K562 (cell line): ENCODE measurements at regions not wholly inside any gene's neighbourhood (a gene's known extent, or its start where the extent isn't known, plus 50 kb on each side); places are given as distances from the start of the nearest gene placed in this dataset.
A peak's percentile ranks its signal among the peaks of the same experiment; 100 is the strongest.

ENCODE experiments used
- ATAC-seq: fragments of 200-7000 bp; cut with Tn5 transposase; 3 replicates; pipeline ENCODE4 v1.9.1; 2020; ENCODE audit warnings: moderate library complexity
- BruUV-seq: library from RNA; stranded (reverse); fragments of 400-500 nt; replicated peaks from 2 replicates; lab custom pipeline; 2021; lab: Mats Ljungman, UMichigan
- CTCF ChIA-PET: fragments of 300-600 bp; formaldehyde crosslinking; extraction: SDS; loops from one replicate; lab custom pipeline; 2021; ENCODE audit warnings: low intra/inter-chr PET ratio; lab: Yijun Ruan, JAX
- POLR2A ChIA-PET: fragments of 300-600, 350-650 bp; sonication (Branson Sonifier 250); formaldehyde crosslinking; extraction: SDS; loops from one replicate; lab custom pipeline; 2021; ENCODE audit warnings: antibody characterized with exemption, inconsistent platforms; lab: Yijun Ruan, JAX
- DNase-seq, 4 experiments: peaks; one replicate each; pipeline versions ENCODE4 v3.0.0 to v3.0.0-alpha.2; 2011 to 2018; ENCODE audit warnings: low spot score in 3 of 4, mixed read lengths in 3 of 4; ENCODE audit errors: extremely low read depth in 1 of 4
- FAIRE-seq: peaks from 2 replicates; lab custom pipeline; 2011; peaks lifted over from hg19 to GRCh38; lab: Jason Lieb, UNC
- H2AFZ ChIP-seq: 2 replicates; pipeline ENCODE4 v1.6.0; 2011; ENCODE audit warnings: low read depth, low read length, control low read depth, inconsistent platforms
- H3K27ac ChIP-seq: fragments of 200-600 bp; 3 replicates; pipeline ENCODE4 v1.8.0; 2011; ENCODE audit warnings: low read depth, mild to moderate bottlenecking, control low read depth, inconsistent platforms, low read length, moderate library complexity, mixed read lengths; ENCODE audit errors: extremely low read depth
- H3K27me3 ChIP-seq, 2 experiments: fragments of 300-600 bp in 1 of 2; 2 replicates in 1 of 2; 3 replicates in 1 of 2; pipeline versions ENCODE4 v1.6.0 to v1.8.0; 2011; ENCODE audit warnings: inconsistent platforms in 2 of 2, low read length in 2 of 2, mild to moderate bottlenecking in 1 of 2, mixed read lengths in 1 of 2, moderate library complexity in 1 of 2; ENCODE audit not compliant: control insufficient read depth in 2 of 2, insufficient read depth in 2 of 2
- H3K36me3 ChIP-seq: fragments of 300-600 bp; 3 replicates; pipeline ENCODE4 v1.8.0; 2011; ENCODE audit warnings: mild to moderate bottlenecking, low read length, inconsistent platforms; ENCODE audit not compliant: control insufficient read depth, insufficient read depth
- H3K4me1 ChIP-seq, 2 experiments: fragments of 200-600 bp in 1 of 2; replicated peaks in 1 of 2; 2 replicates in 1 of 2; 3 replicates in 1 of 2; pipeline versions ENCODE4 v1.5.1 to v1.8.0; 2011; ENCODE audit warnings: inconsistent platforms in 2 of 2, low read length in 2 of 2, mild to moderate bottlenecking in 1 of 2, mixed read lengths in 1 of 2, moderate library complexity in 1 of 2; ENCODE audit not compliant: control insufficient read depth in 2 of 2, insufficient read depth in 2 of 2
- H3K4me2 ChIP-seq: 2 replicates; pipeline ENCODE4 v1.6.1; 2011; ENCODE audit warnings: low read length, control low read depth, inconsistent platforms, mixed read lengths; ENCODE audit not compliant: insufficient read depth
- H3K4me3 ChIP-seq: fragments of 200-600 bp; sonication (generic), shearing (Covaris generic); 2 replicates; pipeline ENCODE4 v1.5.1; 2016; ENCODE audit warnings: control low read depth, inconsistent platforms
- H3K79me2 ChIP-seq: fragments of 200-600 bp; 3 replicates; pipeline ENCODE4 v1.8.0; 2011; ENCODE audit warnings: low read length, inconsistent platforms; ENCODE audit not compliant: control insufficient read depth, insufficient read depth
- H3K9ac ChIP-seq, 2 experiments: 2 replicates each; pipeline versions ENCODE4 v1.6.0 to v1.6.1; 2011; ENCODE audit warnings: low read depth in 2 of 2, low read length in 2 of 2, control low read depth in 1 of 2, inconsistent platforms in 1 of 2, mild to moderate bottlenecking in 1 of 2, mixed read lengths in 1 of 2; ENCODE audit not compliant: insufficient read depth in 1 of 2
- H3K9me1 ChIP-seq: one replicate; pipeline ENCODE4 v1.6.0; 2011; ENCODE audit warnings: inconsistent platforms, mild to moderate bottlenecking, low read length, moderate library complexity; ENCODE audit not compliant: control insufficient read depth, insufficient read depth
- H3K9me3 ChIP-seq: replicated peaks from 2 replicates; pipeline ENCODE4 v1.5.1; 2011; ENCODE audit warnings: low read depth, low read length, inconsistent platforms; ENCODE audit not compliant: control insufficient read depth, insufficient read depth
- H4K20me1 ChIP-seq: replicated peaks from 2 replicates; pipeline ENCODE4 v1.6.1; 2011; ENCODE audit warnings: low read length, inconsistent platforms, mixed read lengths; ENCODE audit not compliant: control insufficient read depth, insufficient read depth
- RAD51 ChIP-seq: fragments of 450-650 bp; IDR thresholded peaks from 2 replicates; pipeline ENCODE4 v1.7.1; 2016; ENCODE audit warnings: low read depth, mild to moderate bottlenecking, borderline replicate concordance
- WGBS: fragments of 100-300 bp; shearing (Covaris generic); methylation state at CpG from one replicate; pipeline ENCODE4 v1.1.6; 2016; ENCODE audit warnings: low coverage, mixed read lengths; ENCODE audit not compliant: insufficient coverage; ENCODE audit errors: missing lambda C conversion rate; 5-methylcytosine and 5-hydroxymethylcytosine counted together
- in situ Hi-C: fragments of 300-500 bp; cut with MboI; formaldehyde crosslinking; loops from 4 replicates; pipeline ENCODE4 v1.15.0; 2018; ENCODE audit warnings: inconsistent platforms, mixed read lengths
- intact Hi-C: fragments of 100-400 bp; cut with micrococcal nuclease; formaldehyde crosslinking; loops from 2 replicates; pipeline ENCODE4 v1.14.2; 2022
- TF ChIP-seq, protein P1 (sequence below): fragments of 450-650 bp; IDR thresholded peaks from 2 replicates; pipeline ENCODE4 v1.7.0; 2016; ENCODE audit warnings: borderline replicate concordance
- TF ChIP-seq, protein P2 (sequence below), 3 experiments: IDR thresholded peaks in 2 of 3; conservative IDR thresholded peaks in 1 of 3; 2 replicates each; pipeline ENCODE4 v1.5.1; 2011 to 2012; ENCODE audit warnings: low read length in 3 of 3, mild to moderate bottlenecking in 3 of 3, control low read depth in 2 of 3, improper control_type of control experiment in 1 of 3, inconsistent platforms in 1 of 3, low read depth in 1 of 3, mixed read lengths in 1 of 3, moderate library complexity in 1 of 3; ENCODE audit not compliant: insufficient read depth in 2 of 3

DNA sequence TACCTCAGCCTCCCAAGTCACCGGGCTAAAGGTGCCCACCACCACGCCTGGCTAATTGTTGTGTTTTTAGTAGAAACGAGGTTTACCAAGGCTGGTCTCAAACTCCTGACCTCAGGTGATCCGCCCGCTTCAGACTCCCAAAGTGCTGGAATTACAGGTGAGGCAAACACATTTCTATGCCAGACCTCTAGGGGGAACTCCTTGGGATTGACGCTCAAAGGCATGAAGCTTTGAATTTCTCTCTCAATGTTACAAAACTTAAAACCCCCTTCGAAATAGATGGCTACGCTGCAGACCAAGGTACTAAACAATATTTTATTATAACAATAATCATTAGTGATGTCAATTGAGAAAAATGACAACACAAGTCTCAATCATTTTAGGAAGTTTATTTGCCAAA lies 330.0 kb downstream of the SETD4 start:
- Histone ChIP-seq H3K9ac (no peak overlapping the region), H3K4me1 (no peaks in the 10 kb centered on the region), H2AFZ (no peak overlapping the region), H4K20me1 (no peaks in the 10 kb centered on the region), H3K27me3 (peaks cover 6 to 15% of the 10 kb centered on the region in 2 experiments; a peak in 2 of 5 replicates), H3K27ac (no peak overlapping the region), H3K4me3 (no peak overlapping the region), H3K9me3 (no peaks in the 10 kb centered on the region), H3K36me3 (no peaks in the 10 kb centered on the region), H3K4me2 (no peak overlapping the region), H3K79me2 (no peaks in the 10 kb centered on the region), H3K9me1 (no peaks in the 10 kb centered on the region)
- FAIRE-seq (no peak), ATAC-seq (no peak), DNase-seq (no peak)
- WGBS, result 2% methylated on average over 8 of the region's 8 CpGs
- no peak for TF ChIP-seq RAD51
- TF ChIP-seq, protein P1, sequence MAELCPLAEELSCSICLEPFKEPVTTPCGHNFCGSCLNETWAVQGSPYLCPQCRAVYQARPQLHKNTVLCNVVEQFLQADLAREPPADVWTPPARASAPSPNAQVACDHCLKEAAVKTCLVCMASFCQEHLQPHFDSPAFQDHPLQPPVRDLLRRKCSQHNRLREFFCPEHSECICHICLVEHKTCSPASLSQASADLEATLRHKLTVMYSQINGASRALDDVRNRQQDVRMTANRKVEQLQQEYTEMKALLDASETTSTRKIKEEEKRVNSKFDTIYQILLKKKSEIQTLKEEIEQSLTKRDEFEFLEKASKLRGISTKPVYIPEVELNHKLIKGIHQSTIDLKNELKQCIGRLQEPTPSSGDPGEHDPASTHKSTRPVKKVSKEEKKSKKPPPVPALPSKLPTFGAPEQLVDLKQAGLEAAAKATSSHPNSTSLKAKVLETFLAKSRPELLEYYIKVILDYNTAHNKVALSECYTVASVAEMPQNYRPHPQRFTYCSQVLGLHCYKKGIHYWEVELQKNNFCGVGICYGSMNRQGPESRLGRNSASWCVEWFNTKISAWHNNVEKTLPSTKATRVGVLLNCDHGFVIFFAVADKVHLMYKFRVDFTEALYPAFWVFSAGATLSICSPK, result no peak
- TF ChIP-seq, protein P2, sequence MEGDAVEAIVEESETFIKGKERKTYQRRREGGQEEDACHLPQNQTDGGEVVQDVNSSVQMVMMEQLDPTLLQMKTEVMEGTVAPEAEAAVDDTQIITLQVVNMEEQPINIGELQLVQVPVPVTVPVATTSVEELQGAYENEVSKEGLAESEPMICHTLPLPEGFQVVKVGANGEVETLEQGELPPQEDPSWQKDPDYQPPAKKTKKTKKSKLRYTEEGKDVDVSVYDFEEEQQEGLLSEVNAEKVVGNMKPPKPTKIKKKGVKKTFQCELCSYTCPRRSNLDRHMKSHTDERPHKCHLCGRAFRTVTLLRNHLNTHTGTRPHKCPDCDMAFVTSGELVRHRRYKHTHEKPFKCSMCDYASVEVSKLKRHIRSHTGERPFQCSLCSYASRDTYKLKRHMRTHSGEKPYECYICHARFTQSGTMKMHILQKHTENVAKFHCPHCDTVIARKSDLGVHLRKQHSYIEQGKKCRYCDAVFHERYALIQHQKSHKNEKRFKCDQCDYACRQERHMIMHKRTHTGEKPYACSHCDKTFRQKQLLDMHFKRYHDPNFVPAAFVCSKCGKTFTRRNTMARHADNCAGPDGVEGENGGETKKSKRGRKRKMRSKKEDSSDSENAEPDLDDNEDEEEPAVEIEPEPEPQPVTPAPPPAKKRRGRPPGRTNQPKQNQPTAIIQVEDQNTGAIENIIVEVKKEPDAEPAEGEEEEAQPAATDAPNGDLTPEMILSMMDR (IDR thresholded peaks at IDR 0.05 in 2 of 3, conservative IDR thresholded peaks at IDR 0.05 in 1 of 3; ENCODE audit: insufficient read depth in 2 of 3, low read depth in 1 of 3, low read length in 3 of 3), result peak in 2 of 3 experiments; percentile 20 to 22; a peak in 1 of 6 replicates
- no TSS peak for BruUV-seq
- CTCF ChIA-PET, result no interaction called here
- in situ Hi-C loops, result no loop called here
- POLR2A ChIA-PET, result no interaction called here
- intact Hi-C loops, result no loop called here
